SU-DHL-6 (cell line): ENCODE measurements at regions not wholly inside any gene's neighbourhood (a gene's known extent, or its start where the extent isn't known, plus 50 kb on each side); places are given as distances from the start of the nearest gene placed in this dataset.

Source experiments
- H2AFZ ChIP-seq: fragments of 200-600 bp; sonication (generic); 2 replicates; pipeline ENCODE4 v1.6.1; 2014; ENCODE audit warnings: low read depth, mild to moderate bottlenecking, moderate library complexity, mixed read lengths, antibody characterized with exemption, low read length; ENCODE audit not compliant: severe bottlenecking
- H3F3A ChIP-seq: fragments of 200-600 bp; shearing (Covaris generic); 2 replicates; pipeline ENCODE4 v1.6.0; 2016; ENCODE audit warnings: antibody characterized with exemption, mild to moderate bottlenecking; ENCODE audit not compliant: insufficient read depth
- H3K27ac ChIP-seq: fragments of 200-600 bp; sonication (generic); 2 replicates; pipeline ENCODE4 v1.5.1; 2016; ENCODE audit warnings: low read depth, mild to moderate bottlenecking, low read length, moderate library complexity, mixed read lengths
- H3K27me3 ChIP-seq: fragments of 200-600 bp; sonication (generic), shearing (Covaris generic); 2 replicates; pipeline ENCODE4 v1.6.0; 2014; ENCODE audit warnings: mild to moderate bottlenecking, low read length
- H3K36me3 ChIP-seq: fragments of 200-600 bp; sonication (generic); 2 replicates; pipeline ENCODE4 v1.6.1; 2014; ENCODE audit warnings: mild to moderate bottlenecking, low read length, mixed read lengths
- H3K4me2 ChIP-seq: fragments of 300-600, 200-600 bp; shearing (Covaris generic), sonication (generic); 2 replicates; pipeline ENCODE4 v1.6.0; 2014; ENCODE audit warnings: low read length, low read depth, mild to moderate bottlenecking; ENCODE audit not compliant: poor library complexity, severe bottlenecking
- H3K4me3 ChIP-seq: fragments of 200-600 bp; sonication (generic); 2 replicates; pipeline ENCODE4 v1.5.1; 2014; ENCODE audit warnings: antibody characterized with exemption, low read length, mild to moderate bottlenecking, mixed read lengths; ENCODE audit not compliant: insufficient read depth, poor library complexity, severe bottlenecking
- H3K79me2 ChIP-seq: fragments of 200-600 bp; sonication (generic); 2 replicates; pipeline ENCODE4 v1.6.1; 2014; ENCODE audit warnings: mild to moderate bottlenecking, low read length, moderate library complexity; ENCODE audit not compliant: insufficient read depth
- H3K9ac ChIP-seq: fragments of 200-600 bp; sonication (generic); 2 replicates; pipeline ENCODE4 v1.7.0; 2014; ENCODE audit warnings: mild to moderate bottlenecking, low read length
- H3K9me2 ChIP-seq: fragments of 200-600 bp; sonication (generic); replicated peaks from 2 replicates; pipeline ENCODE4 v1.6.1; 2014; ENCODE audit warnings: low read length; ENCODE audit not compliant: insufficient read depth
- H3K9me3 ChIP-seq: fragments of 200-600 bp; sonication (generic); 2 replicates; pipeline ENCODE4 v1.6.1; 2014; ENCODE audit warnings: low read length, mixed read lengths; ENCODE audit not compliant: insufficient read depth
- H4K20me1 ChIP-seq: fragments of 200-600 bp; sonication (generic); 2 replicates; pipeline ENCODE4 v1.6.1; 2014; ENCODE audit warnings: low read depth, mild to moderate bottlenecking, antibody characterized with exemption, low read length, moderate library complexity, mixed read lengths
- CTCF ChIP-seq: fragments of 200-600 bp; sonication (generic); IDR thresholded peaks from one replicate; pipeline ENCODE4 v1.5.1; 2017; ENCODE audit warnings: antibody characterized with exemption, mild to moderate bottlenecking, low read length, moderate library complexity; ENCODE audit not compliant: insufficient read depth, poor library complexity, severe bottlenecking
- EZH2phosphoT487 ChIP-seq: fragments of 200-600 bp; sonication (generic), shearing (Covaris generic); conservative IDR thresholded peaks from 2 replicates; pipeline ENCODE4 v1.6.1; 2018; ENCODE audit warnings: mild to moderate bottlenecking, antibody characterized with exemption, low read length, moderate library complexity, mixed read lengths

GRCh38 chr11:128194216-128194615, 393.1 kb downstream of the ETS1 start:
- H3F3A ChIP-seq = no peaks in the 10 kb centered on the region
- no peak overlapping the region for H3K9ac ChIP-seq
- H3K4me2 ChIP-seq = no peak overlapping the region
- H3K79me2 ChIP-seq = no peaks in the 10 kb centered on the region
- no peak overlapping the region for H2AFZ ChIP-seq
- H4K20me1 ChIP-seq = no peaks in the 10 kb centered on the region
- no peaks in the 10 kb centered on the region for H3K27me3 ChIP-seq
- no peak overlapping the region for H3K27ac ChIP-seq
- no peak for TF ChIP-seq CTCF
- TF ChIP-seq EZH2phosphoT487 = no peak
- H3K9me2 ChIP-seq = no peaks in the 10 kb centered on the region
- H3K36me3 ChIP-seq = no peaks in the 10 kb centered on the region
- H3K4me3 ChIP-seq = no peak overlapping the region
- no peaks in the 10 kb centered on the region for H3K9me3 ChIP-seq

GRCh38 chr11:128193615-128194014, 393.7 kb downstream of the ETS1 start:
- H3K27ac ChIP-seq = no peak overlapping the region
- no peaks in the 10 kb centered on the region for H3F3A ChIP-seq
- no peaks in the 10 kb centered on the region for H3K79me2 ChIP-seq
- no peak overlapping the region for H2AFZ ChIP-seq
- TF ChIP-seq EZH2phosphoT487 (no peak), CTCF (no peak)
- H3K9ac ChIP-seq = no peak overlapping the region
- no peaks in the 10 kb centered on the region for H3K9me2 ChIP-seq
- H3K4me2 ChIP-seq = no peak overlapping the region
- no peak overlapping the region for H3K4me3 ChIP-seq
- no peaks in the 10 kb centered on the region for H3K9me3 ChIP-seq
- no peaks in the 10 kb centered on the region for H3K36me3 ChIP-seq
- no peaks in the 10 kb centered on the region for H3K27me3 ChIP-seq
- H4K20me1 ChIP-seq = no peaks in the 10 kb centered on the region

- H3F3A ChIP-seq = no peaks in the 10 kb centered on the region
- H3K4me3 ChIP-seq = no peak overlapping the region
- H3K4me2 ChIP-seq = no peak overlapping the region
- no peak overlapping the region for H3K27ac ChIP-seq
- no peaks in the 10 kb centered on the region for H3K79me2 ChIP-seq
- no peaks in the 10 kb centered on the region for H4K20me1 ChIP-seq
- no peaks in the 10 kb centered on the region for H3K36me3 ChIP-seq
- H2AFZ ChIP-seq = no peak overlapping the region
- no peaks in the 10 kb centered on the region for H3K9me3 ChIP-seq
- TF ChIP-seq EZH2phosphoT487 = no peak
- no peaks in the 10 kb centered on the region for H3K27me3 ChIP-seq
- no peak overlapping the region for H3K9ac ChIP-seq
- no peaks in the 10 kb centered on the region for H3K9me2 ChIP-seq
These were observed 397.0 kb downstream of the ETS1 start for GRCh38 chr11:128190312-128190711.

GRCh38 chr11:128189823-128190222, 397.5 kb downstream of the ETS1 start:
- H3K27ac ChIP-seq = no peak overlapping the region
- H3K9ac ChIP-seq = no peak overlapping the region
- H3K4me3 ChIP-seq = no peak overlapping the region

More at GRCh38 chr11:128189823-128190222, 397.5 kb downstream of the ETS1 start:
- Histone ChIP-seq H3K9me2 (no peaks in the 10 kb centered on the region), H3F3A (no peaks in the 10 kb centered on the region), H4K20me1 (no peaks in the 10 kb centered on the region), H3K9me3 (no peaks in the 10 kb centered on the region), H3K79me2 (no peaks in the 10 kb centered on the region), H3K27me3 (no peaks in the 10 kb centered on the region), H2AFZ (no peak overlapping the region), H3K36me3 (no peaks in the 10 kb centered on the region), H3K4me2 (no peak overlapping the region)
- TF ChIP-seq EZH2phosphoT487 (no peak), CTCF (no peak)
